H1 (cell line): ENCODE measurements at regions not wholly inside any gene's neighbourhood (a gene's known extent, or its start where the extent isn't known, plus 50 kb on each side); places are given as distances from the start of the nearest gene placed in this dataset.

Experiments used
- CTCF ChIA-PET: fragments of 300-600 bp; sonication (Branson Sonifier 250); formaldehyde crosslinking; loops from one replicate; lab custom pipeline; 2021; ENCODE audit not compliant: partially characterized antibody; lab: Charles Lee
- POLR2A ChIA-PET: fragments of 300-600 bp; sonication (Branson Sonifier 250); formaldehyde crosslinking; loops from one replicate; lab custom pipeline; 2021; ENCODE audit warnings: inconsistent platforms; ENCODE audit not compliant: partially characterized antibody; lab: Charles Lee
- DNase-seq, 2 experiments: peaks; one replicate each; pipeline versions ENCODE4 v3.0.0 to v3.0.0-alpha.2; 2010 to 2022; ENCODE audit warnings: low spot score in 2 of 2, low read depth in 1 of 2, mixed read lengths in 1 of 2
- FAIRE-seq: peaks from 2 replicates; lab custom pipeline; 2011; peaks lifted over from hg19 to GRCh38; lab: Jason Lieb, UNC
- H2AFZ ChIP-seq: 2 replicates; pipeline ENCODE4 v1.8.1; 2012; ENCODE audit warnings: low read length, inconsistent platforms
- H2AK5ac ChIP-seq: 2 replicates; pipeline ENCODE4 v1.6.1; 2013; ENCODE audit warnings: low read depth, low read length
- H2BK120ac ChIP-seq: replicated peaks from 2 replicates; pipeline ENCODE3; 2013; ENCODE audit warnings: low read depth, low read length, inconsistent platforms
- H2BK12ac ChIP-seq: 2 replicates; pipeline ENCODE4 v1.6.1; 2013; ENCODE audit warnings: low read depth, low read length
- H2BK15ac ChIP-seq: 2 replicates; pipeline ENCODE4 v1.6.1; 2013; ENCODE audit warnings: low read length
- H2BK20ac ChIP-seq: 2 replicates; pipeline ENCODE4 v1.6.1; 2013; ENCODE audit warnings: low read length
- H2BK5ac ChIP-seq: 2 replicates; pipeline ENCODE4 v1.6.1; 2013; ENCODE audit warnings: low read depth, low read length
- H3K14ac ChIP-seq: 2 replicates; pipeline ENCODE4 v1.6.1; 2013; ENCODE audit warnings: inconsistent platforms; ENCODE audit not compliant: insufficient read length
- H3K18ac ChIP-seq: 2 replicates; pipeline ENCODE4 v1.6.1; 2013; ENCODE audit warnings: low read length; ENCODE audit errors: extremely low read depth
- H3K23ac ChIP-seq: 2 replicates; pipeline ENCODE4 v1.6.1; 2013; ENCODE audit warnings: inconsistent platforms; ENCODE audit not compliant: insufficient read length
- H3K23me2 ChIP-seq: 2 replicates; pipeline ENCODE4 v1.6.1; 2013; ENCODE audit warnings: low read depth, low read length
- H3K27ac ChIP-seq: 2 replicates; pipeline ENCODE4 v1.6.1; 2011; ENCODE audit warnings: low read depth, low read length, inconsistent platforms
- H3K27me3 ChIP-seq, 4 experiments: replicated peaks in 1 of 4; 1 replicate in 1 of 4; 2 replicates in 3 of 4; pipeline versions ENCODE4 v1.6.1 to v1.8.1; 2011 to 2013; ENCODE audit warnings: low read length in 3 of 4, mild to moderate bottlenecking in 3 of 4, inconsistent platforms in 2 of 4, mixed read lengths in 2 of 4, moderate library complexity in 1 of 4; ENCODE audit not compliant: control insufficient read depth in 3 of 4, insufficient read depth in 3 of 4; ENCODE audit errors: extremely low read depth in 1 of 4
- H3K36me3 ChIP-seq, 4 experiments: 2 replicates each; pipeline versions ENCODE4 v1.6.1 to v1.8.1; 2011 to 2013; ENCODE audit warnings: mild to moderate bottlenecking in 4 of 4, low read length in 3 of 4, moderate library complexity in 2 of 4, control low read depth in 1 of 4, inconsistent platforms in 1 of 4; ENCODE audit not compliant: insufficient read depth in 4 of 4, control insufficient read depth in 2 of 4
- H3K4ac ChIP-seq: replicated peaks from 2 replicates; pipeline ENCODE3; 2013; ENCODE audit warnings: low read length, low read depth, mixed read lengths, inconsistent platforms; ENCODE audit not compliant: insufficient read length
- H3K4me1 ChIP-seq, 4 experiments: replicated peaks in 1 of 4; 1 replicate in 1 of 4; 2 replicates in 3 of 4; pipeline versions ENCODE4 v1.6.1 to v1.8.1; 2011 to 2013; ENCODE audit warnings: low read length in 3 of 4, inconsistent platforms in 2 of 4, mixed read lengths in 1 of 4; ENCODE audit not compliant: insufficient read depth in 4 of 4, control insufficient read depth in 3 of 4
- H3K4me2 ChIP-seq, 2 experiments: 2 replicates each; pipeline versions ENCODE4 v1.6.1 to v1.8.1; 2011 to 2013; ENCODE audit warnings: low read depth in 2 of 2, low read length in 2 of 2, control low read depth in 1 of 2, inconsistent platforms in 1 of 2, mild to moderate bottlenecking in 1 of 2; ENCODE audit not compliant: insufficient read depth in 1 of 2
- H3K4me3 ChIP-seq, 4 experiments: fragments of 200-600, 300-600 bp in 1 of 4; sonication (generic), shearing (Covaris generic), sonication (Bioruptor Twin) in 1 of 4; 2 replicates each; pipeline versions ENCODE4 v1.5.1 to v1.8.1; 2011 to 2016; ENCODE audit warnings: low read length in 4 of 4, low read depth in 3 of 4, control low read depth in 2 of 4, inconsistent platforms in 2 of 4, mild to moderate bottlenecking in 2 of 4, mixed read lengths in 1 of 4, moderate library complexity in 1 of 4; ENCODE audit not compliant: insufficient read depth in 2 of 4; ENCODE audit errors: extremely low read depth in 1 of 4
- H3K56ac ChIP-seq: replicated peaks from 2 replicates; pipeline ENCODE3; 2013; ENCODE audit warnings: low read depth, mild to moderate bottlenecking, mixed read lengths, low read length, inconsistent platforms; ENCODE audit not compliant: insufficient read length
- H3K79me1 ChIP-seq: 2 replicates; pipeline ENCODE4 v1.6.1; 2013; ENCODE audit warnings: low read depth, low read length, control low read depth
- H3K79me2 ChIP-seq, 2 experiments: 2 replicates each; pipeline versions ENCODE4 v1.6.1 to v1.8.1; 2012 to 2013; ENCODE audit warnings: low read length in 2 of 2, mild to moderate bottlenecking in 2 of 2, inconsistent platforms in 1 of 2; ENCODE audit not compliant: insufficient read depth in 2 of 2, control insufficient read depth in 1 of 2
- H3K9ac ChIP-seq, 4 experiments: replicated peaks in 1 of 4; 1 replicate in 1 of 4; 2 replicates in 3 of 4; pipeline versions ENCODE4 v1.6.1 to v1.8.1; 2011 to 2013; ENCODE audit warnings: low read depth in 3 of 4, low read length in 3 of 4, control low read depth in 2 of 4, mild to moderate bottlenecking in 2 of 4, moderate library complexity in 2 of 4, inconsistent platforms in 1 of 4; ENCODE audit errors: extremely low read depth in 1 of 4
- H3K9me3 ChIP-seq, 2 experiments: 2 replicates each; pipeline versions ENCODE4 v1.6.1 to v1.8.1; 2012 to 2013; ENCODE audit warnings: mild to moderate bottlenecking in 2 of 2, moderate library complexity in 2 of 2, control low read depth in 1 of 2, inconsistent platforms in 1 of 2, low read depth in 1 of 2, low read length in 1 of 2, mixed read lengths in 1 of 2; ENCODE audit not compliant: insufficient read depth in 2 of 2
- H4K20me1 ChIP-seq, 2 experiments: replicated peaks in 1 of 2; 2 replicates each; pipeline versions ENCODE3 to v1.8.1; 2011 to 2013; ENCODE audit warnings: inconsistent platforms in 2 of 2, low read length in 2 of 2, mild to moderate bottlenecking in 1 of 2; ENCODE audit not compliant: insufficient read depth in 2 of 2, control insufficient read depth in 1 of 2
- H4K5ac ChIP-seq: 2 replicates; pipeline ENCODE4 v1.6.1; 2013; ENCODE audit warnings: low read length, low read depth, mixed read lengths, inconsistent platforms; ENCODE audit not compliant: insufficient read length
- H4K8ac ChIP-seq: 2 replicates; pipeline ENCODE4 v1.8.0; 2013; ENCODE audit warnings: mild to moderate bottlenecking, moderate library complexity, low read length, inconsistent platforms; ENCODE audit not compliant: insufficient read depth; ENCODE audit errors: extremely low read depth
- H4K91ac ChIP-seq: replicated peaks from 2 replicates; pipeline ENCODE3; 2013; ENCODE audit warnings: low read length, mixed read lengths, inconsistent platforms; ENCODE audit not compliant: insufficient read length
- BRCA1 ChIP-seq: IDR thresholded peaks from 2 replicates; pipeline ENCODE4 v1.6.1; 2012; ENCODE audit warnings: low read depth, low read length, improper control_type of control experiment
- CHD2 ChIP-seq: IDR thresholded peaks from 2 replicates; pipeline ENCODE4 v1.6.1; 2012; ENCODE audit warnings: low read length, improper control_type of control experiment
- E2F6 ChIP-seq: IDR thresholded peaks from 2 replicates; pipeline ENCODE4 v1.6.1; 2012; ENCODE audit warnings: inconsistent platforms
- EGR1 ChIP-seq: IDR thresholded peaks from 2 replicates; pipeline ENCODE4 v1.6.1; 2011; ENCODE audit warnings: low read depth, low read length, borderline replicate concordance
- HDAC6 ChIP-seq: IDR thresholded peaks from one replicate; pipeline ENCODE4 v1.7.1; 2012; ENCODE audit warnings: low read depth, mild to moderate bottlenecking, inconsistent platforms, low read length, moderate library complexity
- JUND ChIP-seq: IDR thresholded peaks from 2 replicates; pipeline ENCODE4 v1.6.1; 2011; ENCODE audit warnings: mild to moderate bottlenecking, improper control_type of control experiment, low read length
- KDM5A ChIP-seq: fragments of 200-600 bp; IDR thresholded peaks from 2 replicates; pipeline ENCODE4 v1.7.1; 2012; ENCODE audit warnings: mild to moderate bottlenecking, low read length, inconsistent platforms, mixed read lengths
- SAP30 ChIP-seq: fragments of 300-600 bp; sonication (generic); IDR thresholded peaks from 2 replicates; pipeline ENCODE4 v1.7.1; 2012; ENCODE audit warnings: low read length, moderate library complexity, mild to moderate bottlenecking, inconsistent platforms; ENCODE audit not compliant: insufficient read depth, insufficient replicate concordance
- SIN3A ChIP-seq, 2 experiments: IDR thresholded peaks in 1 of 2; conservative IDR thresholded peaks in 1 of 2; 2 replicates each; pipeline ENCODE4 v1.6.1; 2011 to 2012; ENCODE audit warnings: low read length in 2 of 2, improper control_type of control experiment in 1 of 2, low read depth in 1 of 2, mild to moderate bottlenecking in 1 of 2
- SP2 ChIP-seq: IDR thresholded peaks from 2 replicates; pipeline ENCODE4 v1.6.1; 2012; ENCODE audit warnings: mild to moderate bottlenecking, low read length, inconsistent platforms
- TBP ChIP-seq: IDR thresholded peaks from 2 replicates; pipeline ENCODE4 v1.6.1; 2011; ENCODE audit warnings: low read depth, low read length, improper control_type of control experiment
- WGBS, 2 experiments: shearing (Covaris generic) in 1 of 2; methylation state at CpG; one replicate each; pipeline versions ENCODE4 v1.1.6 to v1.1.7; 2013 to 2015; ENCODE audit warnings: low lambda C conversion rate in 2 of 2, mixed read lengths in 2 of 2, inconsistent platforms in 1 of 2, low coverage in 1 of 2, missing lambda C conversion rate in 1 of 2; ENCODE audit not compliant: insufficient replicate concordance in 2 of 2, insufficient coverage in 1 of 2, insufficient read length in 1 of 2; ENCODE audit errors: extremely low coverage in 1 of 2, missing lambda C conversion rate in 1 of 2; 5-methylcytosine and 5-hydroxymethylcytosine counted together
- TF ChIP-seq, protein P1 (sequence below): IDR thresholded peaks from 2 replicates; pipeline ENCODE4 v1.6.1; 2012; ENCODE audit warnings: low read length, inconsistent platforms

DNA sequence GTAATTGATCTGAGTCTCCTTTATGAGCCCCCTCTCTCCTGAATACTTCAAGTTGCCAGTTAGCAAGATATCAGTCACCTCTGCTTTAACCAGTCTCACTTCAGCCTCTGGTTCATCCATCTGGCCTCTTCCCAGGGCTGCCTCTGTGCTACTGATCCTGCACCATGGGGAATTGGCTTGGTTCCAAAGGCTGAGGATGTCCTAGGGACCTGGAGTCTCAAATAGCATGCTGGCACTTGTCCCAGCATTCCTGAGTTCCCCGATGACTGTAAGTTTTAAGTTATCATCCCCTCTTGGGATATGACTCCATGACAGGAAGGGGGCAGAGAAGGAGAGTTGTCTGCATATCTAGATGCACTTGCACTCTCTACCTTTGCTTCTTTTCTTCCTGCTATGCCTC lies 252.0 kb downstream of the PTBP2 start:
- Histone ChIP-seq H3K14ac (no peak overlapping the region), H3K9ac (no peak overlapping the region), H2AFZ (no peak overlapping the region), H2AK5ac (no peak overlapping the region), H4K8ac (no peak overlapping the region; the same call in 1 of the 2 replicates), H3K36me3 (no peaks in the 10 kb centered on the region), H3K4me2 (no peak overlapping the region), H3K56ac (no peak overlapping the region), H4K5ac (no peak overlapping the region), H3K79me1 (no peaks in the 10 kb centered on the region), H3K79me2 (no peaks in the 10 kb centered on the region), H3K27ac (no peak overlapping the region), H3K4me3 (no peak overlapping the region), H2BK20ac (no peak overlapping the region), H2BK120ac (no peak overlapping the region), H4K20me1 (no peaks in the 10 kb centered on the region), H3K23me2 (no peaks in the 10 kb centered on the region), H3K23ac (no peak overlapping the region), H3K9me3 (no peaks in the 10 kb centered on the region), H3K4ac (no peak overlapping the region), H2BK5ac (no peak overlapping the region), H4K91ac (no peak overlapping the region), H2BK12ac (no peak overlapping the region), H3K18ac (no peak overlapping the region), H2BK15ac (no peak overlapping the region), H3K4me1 (peaks cover 0 to 2% (median 0%) of the 10 kb centered on the region in 4 experiments; a peak in 1 of 7 replicates), H3K27me3 (no peaks in the 10 kb centered on the region)
- 94% methylated on average over 1 of the region's 1 CpG; no CpG with 5 or more reads in 1 of the 2 experiments for WGBS, 2 experiments
- POLR2A ChIA-PET, result no interaction called here
- CTCF ChIA-PET, result interaction anchor here (0.6 kb wide), 1 partner anchor 84 kb away, joined by 4 read pairs; no protein-coding TSS in a partner anchor
- DNase-seq (no peak), FAIRE-seq (no peak)
- TF ChIP-seq EGR1 (no peak), CHD2 (no peak), TBP (no peak), JUND (no peak), SP2 (no peak), BRCA1 (no peak), KDM5A (no peak), HDAC6 (no peak), E2F6 (no peak), SAP30 (no peak), SIN3A (conservative IDR thresholded peaks at IDR 0.05 in 1 of 2, IDR thresholded peaks at IDR 0.05 in 1 of 2; ENCODE audit: low read depth in 1 of 2, low read length in 2 of 2) (no peak)
- TF ChIP-seq, protein P1, sequence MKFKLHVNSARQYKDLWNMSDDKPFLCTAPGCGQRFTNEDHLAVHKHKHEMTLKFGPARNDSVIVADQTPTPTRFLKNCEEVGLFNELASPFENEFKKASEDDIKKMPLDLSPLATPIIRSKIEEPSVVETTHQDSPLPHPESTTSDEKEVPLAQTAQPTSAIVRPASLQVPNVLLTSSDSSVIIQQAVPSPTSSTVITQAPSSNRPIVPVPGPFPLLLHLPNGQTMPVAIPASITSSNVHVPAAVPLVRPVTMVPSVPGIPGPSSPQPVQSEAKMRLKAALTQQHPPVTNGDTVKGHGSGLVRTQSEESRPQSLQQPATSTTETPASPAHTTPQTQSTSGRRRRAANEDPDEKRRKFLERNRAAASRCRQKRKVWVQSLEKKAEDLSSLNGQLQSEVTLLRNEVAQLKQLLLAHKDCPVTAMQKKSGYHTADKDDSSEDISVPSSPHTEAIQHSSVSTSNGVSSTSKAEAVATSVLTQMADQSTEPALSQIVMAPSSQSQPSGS, result no peak
